KMS-11 (cell line): ENCODE measurements at regions not wholly inside any gene's neighbourhood (a gene's known extent, or its start where the extent isn't known, plus 50 kb on each side); places are given as distances from the start of the nearest gene placed in this dataset.

Source experiments
- H2AFZ ChIP-seq: fragments of 200-600 bp; sonication (generic); 2 replicates; pipeline ENCODE4 v1.6.1; 2016; ENCODE audit warnings: antibody characterized with exemption, mixed run types, low read depth
- H3K27ac ChIP-seq: fragments of 200-600 bp; sonication (generic); 2 replicates; pipeline ENCODE4 v1.6.1; 2016; ENCODE audit warnings: mild to moderate bottlenecking, mixed run types
- H3K27me3 ChIP-seq: fragments of 200-600 bp; sonication (generic); 2 replicates; pipeline ENCODE4 v1.6.1; 2017; ENCODE audit warnings: mild to moderate bottlenecking, low read depth, mixed run types, moderate library complexity; ENCODE audit not compliant: insufficient read depth
- H3K36me3 ChIP-seq: fragments of 200-600 bp; sonication (generic); 2 replicates; pipeline ENCODE4 v1.6.1; 2017; ENCODE audit warnings: mild to moderate bottlenecking, mixed run types; ENCODE audit not compliant: insufficient read depth
- H3K4me1 ChIP-seq: fragments of 200-600 bp; sonication (generic); 2 replicates; pipeline ENCODE4 v1.6.1; 2016; ENCODE audit warnings: mild to moderate bottlenecking, low read depth, mixed run types; ENCODE audit not compliant: poor library complexity, severe bottlenecking
- H3K4me2 ChIP-seq: fragments of 200-600 bp; sonication (generic); 2 replicates; pipeline ENCODE4 v1.7.0; 2016; ENCODE audit warnings: mild to moderate bottlenecking, mixed run types
- H3K4me3 ChIP-seq: fragments of 200-600 bp; sonication (generic); IDR thresholded peaks from 2 replicates; pipeline ENCODE4 v1.6.1; 2017; ENCODE audit warnings: low read depth, low read length, mixed read lengths; ENCODE audit not compliant: insufficient read depth
- H3K79me2 ChIP-seq: fragments of 200-600 bp; sonication (generic); 2 replicates; pipeline ENCODE4 v1.6.1; 2016; ENCODE audit warnings: low read depth, mixed run types; ENCODE audit not compliant: insufficient read depth
- H3K9ac ChIP-seq: fragments of 200-600 bp; sonication (generic); 2 replicates; pipeline ENCODE4 v1.6.1; 2016; ENCODE audit warnings: mild to moderate bottlenecking, mixed run types
- H4K20me1 ChIP-seq: fragments of 200-600 bp; sonication (generic); 2 replicates; pipeline ENCODE4 v1.6.1; 2016; ENCODE audit warnings: mild to moderate bottlenecking, mixed run types; ENCODE audit not compliant: insufficient read depth
- TF ChIP-seq, protein P1 (sequence below): fragments of 200-600 bp; sonication (generic); conservative IDR thresholded peaks from 2 replicates; pipeline ENCODE4 v1.6.1; 2017; ENCODE audit warnings: low read depth, mild to moderate bottlenecking, antibody characterized with exemption, low read length, moderate library complexity, mixed read lengths

DNA sequence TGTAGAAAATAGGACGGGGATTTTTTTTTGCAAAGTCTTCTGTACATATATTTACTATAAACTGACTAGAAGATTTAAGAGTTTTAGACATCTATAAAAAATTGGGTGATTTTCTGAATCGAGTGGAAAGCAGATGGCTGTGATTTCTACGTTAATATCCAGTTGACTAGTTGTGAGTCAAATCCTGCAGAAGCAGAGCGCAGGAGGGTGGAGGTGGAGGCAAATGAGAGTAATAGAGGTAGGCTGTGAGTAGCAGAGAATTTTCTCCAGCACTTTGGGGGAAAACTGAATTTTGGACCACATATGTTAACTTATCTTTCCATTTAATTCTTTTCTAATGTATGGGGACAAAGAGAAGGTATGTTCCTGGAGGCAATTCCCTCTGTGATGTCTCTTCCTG is 82.1 kb upstream of the SOX3 start:
- Histone ChIP-seq H3K27me3 (no peaks in the 10 kb centered on the region), H3K4me3 (no peak overlapping the region), H4K20me1 (no peaks in the 10 kb centered on the region), H3K4me2 (no peak overlapping the region), H3K27ac (no peak overlapping the region), H3K9ac (no peak overlapping the region), H3K79me2 (no peaks in the 10 kb centered on the region), H3K36me3 (no peaks in the 10 kb centered on the region), H3K4me1 (no peaks in the 10 kb centered on the region), H2AFZ (no peak overlapping the region)
- TF ChIP-seq, protein P1, sequence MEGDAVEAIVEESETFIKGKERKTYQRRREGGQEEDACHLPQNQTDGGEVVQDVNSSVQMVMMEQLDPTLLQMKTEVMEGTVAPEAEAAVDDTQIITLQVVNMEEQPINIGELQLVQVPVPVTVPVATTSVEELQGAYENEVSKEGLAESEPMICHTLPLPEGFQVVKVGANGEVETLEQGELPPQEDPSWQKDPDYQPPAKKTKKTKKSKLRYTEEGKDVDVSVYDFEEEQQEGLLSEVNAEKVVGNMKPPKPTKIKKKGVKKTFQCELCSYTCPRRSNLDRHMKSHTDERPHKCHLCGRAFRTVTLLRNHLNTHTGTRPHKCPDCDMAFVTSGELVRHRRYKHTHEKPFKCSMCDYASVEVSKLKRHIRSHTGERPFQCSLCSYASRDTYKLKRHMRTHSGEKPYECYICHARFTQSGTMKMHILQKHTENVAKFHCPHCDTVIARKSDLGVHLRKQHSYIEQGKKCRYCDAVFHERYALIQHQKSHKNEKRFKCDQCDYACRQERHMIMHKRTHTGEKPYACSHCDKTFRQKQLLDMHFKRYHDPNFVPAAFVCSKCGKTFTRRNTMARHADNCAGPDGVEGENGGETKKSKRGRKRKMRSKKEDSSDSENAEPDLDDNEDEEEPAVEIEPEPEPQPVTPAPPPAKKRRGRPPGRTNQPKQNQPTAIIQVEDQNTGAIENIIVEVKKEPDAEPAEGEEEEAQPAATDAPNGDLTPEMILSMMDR = no peak

- H3K4me1 ChIP-seq = no peaks in the 10 kb centered on the region
- H3K27me3 ChIP-seq = no peaks in the 10 kb centered on the region
Observed at GRCh38 chrX:140580478-140580877, 75.6 kb upstream of the SOX3 start.

DNA sequence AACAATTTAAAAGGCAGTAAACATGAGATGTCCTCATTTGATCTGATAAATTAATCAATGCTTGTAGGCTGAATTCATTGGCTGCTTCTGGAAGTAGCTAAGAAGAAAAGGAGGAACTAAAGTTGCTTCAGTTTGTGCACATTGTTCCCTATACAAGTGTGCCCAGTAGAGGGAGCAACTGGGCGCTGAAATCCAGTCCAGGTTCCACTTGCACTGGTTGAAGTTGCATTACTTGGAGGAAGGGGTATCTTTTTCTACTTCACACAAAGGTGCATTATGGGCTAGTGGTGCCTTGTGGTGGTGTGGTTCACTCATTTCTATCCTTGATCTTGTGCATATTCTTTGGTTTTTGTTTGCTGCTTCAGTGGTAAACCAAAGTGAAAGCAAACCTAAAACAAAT is 67.9 kb upstream of the SOX3 start:
- TF ChIP-seq, protein P1 = peak; percentile 67
- H3K36me3 ChIP-seq = no peaks in the 10 kb centered on the region
- H3K27me3 ChIP-seq = no peaks in the 10 kb centered on the region
- no peak overlapping the region for H3K9ac ChIP-seq
- no peak overlapping the region; the same call in 1 of the 2 replicates for H2AFZ ChIP-seq
- peaks cover 3% of the 10 kb centered on the region for H3K4me1 ChIP-seq
- H3K4me3 ChIP-seq = no peak overlapping the region
- H3K79me2 ChIP-seq = no peaks in the 10 kb centered on the region
- no peaks in the 10 kb centered on the region for H4K20me1 ChIP-seq
- H3K27ac ChIP-seq = no peak overlapping the region
- no peak overlapping the region for H3K4me2 ChIP-seq

More at GRCh38 chrX:140580478-140580877, 75.6 kb upstream of the SOX3 start:
- H3K9ac ChIP-seq = no peak overlapping the region
- TF ChIP-seq, protein P1 = no peak
- H3K36me3 ChIP-seq = no peaks in the 10 kb centered on the region
- H2AFZ ChIP-seq = no peak overlapping the region
- no peak overlapping the region for H3K4me2 ChIP-seq
- no peak overlapping the region for H3K27ac ChIP-seq
- no peaks in the 10 kb centered on the region for H3K79me2 ChIP-seq
- H3K4me3 ChIP-seq = no peak overlapping the region
- H4K20me1 ChIP-seq = no peaks in the 10 kb centered on the region

DNA sequence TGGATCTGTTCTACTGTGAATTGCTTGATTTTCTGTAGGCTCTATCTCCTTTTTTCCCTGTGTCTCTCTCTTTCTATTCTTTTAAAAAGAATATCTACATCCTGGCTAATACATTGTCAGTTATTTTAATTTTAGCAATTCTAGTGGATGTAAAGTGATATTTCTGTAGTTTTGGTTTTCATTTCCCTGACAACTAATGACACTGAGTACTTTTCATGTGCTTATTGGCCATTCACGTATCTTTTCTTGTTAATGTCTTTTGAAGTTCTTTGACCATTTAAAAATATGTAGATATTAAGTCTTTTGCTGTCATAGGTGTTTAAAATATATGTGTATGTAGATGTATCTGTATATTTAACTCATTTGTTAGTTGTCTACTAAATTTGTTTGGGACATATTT is 59.0 kb upstream of the SOX3 start:
- TF ChIP-seq, protein P1 = no peak
- Histone ChIP-seq H3K4me1 (no peaks in the 10 kb centered on the region), H3K27ac (no peak overlapping the region), H3K79me2 (no peaks in the 10 kb centered on the region), H3K9ac (no peak overlapping the region), H3K27me3 (no peaks in the 10 kb centered on the region), H3K36me3 (no peaks in the 10 kb centered on the region), H2AFZ (no peak overlapping the region), H3K4me3 (no peak overlapping the region), H3K4me2 (no peak overlapping the region), H4K20me1 (no peaks in the 10 kb centered on the region)
